OCI-LY1 (cell line): ENCODE measurements at regions not wholly inside any gene's neighbourhood (a gene's known extent, or its start where the extent isn't known, plus 50 kb on each side); places are given as distances from the start of the nearest gene placed in this dataset.

ENCODE experiments used
- EZH2 ChIP-seq: fragments of 200-600 bp; sonication (generic), shearing (Covaris generic); IDR thresholded peaks from 2 replicates; pipeline ENCODE4 v1.8.0; 2017; ENCODE audit warnings: borderline replicate concordance, mixed run types, mild to moderate bottlenecking, antibody characterized with exemption, low read length, moderate library complexity, mixed read lengths
- TF ChIP-seq, protein P1 (sequence below): fragments of 200-600 bp; sonication (generic), shearing (Covaris generic); IDR thresholded peaks from 2 replicates; pipeline ENCODE4 v1.5.1; 2017; ENCODE audit warnings: mild to moderate bottlenecking, antibody characterized with exemption, low read length, moderate library complexity, mixed read lengths

DNA sequence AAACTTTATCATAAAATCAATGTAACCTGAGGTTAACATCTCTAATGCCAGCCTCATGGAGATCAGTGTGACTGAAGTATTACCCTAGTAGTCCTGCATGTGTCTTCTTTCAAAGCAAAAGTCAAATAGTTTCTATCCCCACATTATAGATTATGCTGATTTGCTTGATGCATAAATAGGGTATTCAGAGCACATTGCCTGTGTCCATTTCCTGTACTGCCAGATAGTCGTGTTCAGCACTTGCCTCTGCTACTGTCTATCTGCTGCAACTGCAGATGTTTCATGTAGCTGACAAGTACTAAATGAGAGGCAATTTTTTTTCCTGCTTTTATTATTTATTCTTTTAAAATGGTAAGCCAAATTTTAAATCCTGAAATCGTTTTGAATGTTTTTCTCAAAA is 348.7 kb downstream of the CHRM3 start:
- TF ChIP-seq, protein P1, sequence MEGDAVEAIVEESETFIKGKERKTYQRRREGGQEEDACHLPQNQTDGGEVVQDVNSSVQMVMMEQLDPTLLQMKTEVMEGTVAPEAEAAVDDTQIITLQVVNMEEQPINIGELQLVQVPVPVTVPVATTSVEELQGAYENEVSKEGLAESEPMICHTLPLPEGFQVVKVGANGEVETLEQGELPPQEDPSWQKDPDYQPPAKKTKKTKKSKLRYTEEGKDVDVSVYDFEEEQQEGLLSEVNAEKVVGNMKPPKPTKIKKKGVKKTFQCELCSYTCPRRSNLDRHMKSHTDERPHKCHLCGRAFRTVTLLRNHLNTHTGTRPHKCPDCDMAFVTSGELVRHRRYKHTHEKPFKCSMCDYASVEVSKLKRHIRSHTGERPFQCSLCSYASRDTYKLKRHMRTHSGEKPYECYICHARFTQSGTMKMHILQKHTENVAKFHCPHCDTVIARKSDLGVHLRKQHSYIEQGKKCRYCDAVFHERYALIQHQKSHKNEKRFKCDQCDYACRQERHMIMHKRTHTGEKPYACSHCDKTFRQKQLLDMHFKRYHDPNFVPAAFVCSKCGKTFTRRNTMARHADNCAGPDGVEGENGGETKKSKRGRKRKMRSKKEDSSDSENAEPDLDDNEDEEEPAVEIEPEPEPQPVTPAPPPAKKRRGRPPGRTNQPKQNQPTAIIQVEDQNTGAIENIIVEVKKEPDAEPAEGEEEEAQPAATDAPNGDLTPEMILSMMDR = no peak
- TF ChIP-seq EZH2 = no peak
